ENCODE measurements at regions not wholly inside any gene's neighbourhood (a gene's known extent, or its start where the extent isn't known, plus 50 kb on each side); places are given as distances from the start of the nearest gene placed in this dataset.

DNA sequence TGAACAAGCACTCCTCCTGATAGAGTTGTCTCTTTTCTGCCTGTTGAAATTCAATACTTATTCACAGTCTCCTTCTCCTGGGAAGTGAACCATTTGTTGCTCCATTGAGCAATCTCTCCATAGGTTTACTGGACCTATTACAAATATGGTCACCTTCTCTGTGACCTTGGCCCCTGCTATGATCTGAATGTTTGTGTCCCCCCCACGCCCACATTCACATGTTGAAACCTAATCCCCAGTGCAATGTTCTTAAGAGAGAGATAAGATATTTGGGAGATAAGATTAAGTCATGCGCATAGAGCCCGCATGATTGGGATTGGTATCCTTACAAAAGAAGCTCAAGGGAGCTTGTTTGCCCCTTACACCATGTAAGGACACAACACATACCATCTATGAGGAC lies 54.1 kb upstream of the GABRE start:
- ATAC-seq (no peak), DNase-seq (no peak), FAIRE-seq (no peak)
- Histone ChIP-seq H3K9me3 (no peaks in the 10 kb centered on the region), H3K4me1 (no peaks in the 10 kb centered on the region), H3K27me3 (no peaks in the 10 kb centered on the region), H3K36me3 (no peaks in the 10 kb centered on the region), H3K27ac (no peak overlapping the region), H3K4me3 (no peak overlapping the region)
- WGBS, 2 donors = 72 to 76% methylated on average over 3 of the region's 3 CpGs
- intact Hi-C loops (cut with DNase I) = no loop called here
- TF ChIP-seq, protein P1, sequence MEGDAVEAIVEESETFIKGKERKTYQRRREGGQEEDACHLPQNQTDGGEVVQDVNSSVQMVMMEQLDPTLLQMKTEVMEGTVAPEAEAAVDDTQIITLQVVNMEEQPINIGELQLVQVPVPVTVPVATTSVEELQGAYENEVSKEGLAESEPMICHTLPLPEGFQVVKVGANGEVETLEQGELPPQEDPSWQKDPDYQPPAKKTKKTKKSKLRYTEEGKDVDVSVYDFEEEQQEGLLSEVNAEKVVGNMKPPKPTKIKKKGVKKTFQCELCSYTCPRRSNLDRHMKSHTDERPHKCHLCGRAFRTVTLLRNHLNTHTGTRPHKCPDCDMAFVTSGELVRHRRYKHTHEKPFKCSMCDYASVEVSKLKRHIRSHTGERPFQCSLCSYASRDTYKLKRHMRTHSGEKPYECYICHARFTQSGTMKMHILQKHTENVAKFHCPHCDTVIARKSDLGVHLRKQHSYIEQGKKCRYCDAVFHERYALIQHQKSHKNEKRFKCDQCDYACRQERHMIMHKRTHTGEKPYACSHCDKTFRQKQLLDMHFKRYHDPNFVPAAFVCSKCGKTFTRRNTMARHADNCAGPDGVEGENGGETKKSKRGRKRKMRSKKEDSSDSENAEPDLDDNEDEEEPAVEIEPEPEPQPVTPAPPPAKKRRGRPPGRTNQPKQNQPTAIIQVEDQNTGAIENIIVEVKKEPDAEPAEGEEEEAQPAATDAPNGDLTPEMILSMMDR (IDR thresholded peaks at IDR 0.05) = no peak

DNA sequence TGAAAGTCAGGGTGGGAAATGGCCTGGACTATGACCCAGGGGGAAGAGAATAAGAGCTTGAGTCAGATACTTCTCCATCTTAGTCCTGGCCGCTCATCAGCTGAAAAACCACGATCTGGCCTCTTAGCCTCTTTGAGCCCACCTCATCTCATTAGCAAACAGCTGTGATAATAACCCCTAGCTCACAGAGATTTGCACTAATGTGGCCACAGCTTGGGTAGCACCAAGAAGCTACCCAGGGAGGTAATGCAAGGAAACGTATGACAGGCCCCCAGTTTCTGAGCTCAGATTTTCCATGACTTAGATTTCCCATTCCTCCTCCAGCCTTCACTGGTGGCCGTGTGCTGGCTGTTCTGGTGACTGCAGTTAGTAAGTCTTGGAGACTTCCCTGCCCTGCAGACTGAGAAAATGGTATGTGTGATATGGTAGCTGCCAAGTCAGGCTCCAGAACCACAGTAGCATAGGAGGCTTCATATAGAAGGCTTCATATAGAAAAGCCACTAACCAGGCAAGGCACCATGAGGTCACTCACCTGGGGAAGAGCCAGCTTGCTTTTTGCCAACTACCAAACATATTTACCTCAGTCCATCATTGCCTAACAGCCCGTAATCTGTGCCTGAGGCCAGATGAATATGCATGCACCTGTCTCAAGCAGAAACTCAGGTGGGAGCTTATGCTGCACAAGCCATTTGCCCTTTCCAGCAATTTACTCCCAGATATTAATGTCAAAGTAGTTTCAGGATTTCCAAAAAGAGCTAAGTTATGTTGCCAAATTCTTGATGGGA lies 51.4 kb upstream of the GABRE start:
- Histone ChIP-seq H3K4me1 (no peaks in the 10 kb centered on the region), H3K27me3 (no peaks in the 10 kb centered on the region), H3K4me3 (no peak overlapping the region), H3K36me3 (no peaks in the 10 kb centered on the region), H3K9me3 (no peaks in the 10 kb centered on the region), H3K27ac (no peak overlapping the region)
- FAIRE-seq (no peak), ATAC-seq (no peak), DNase-seq (peak in 1 of 6 donors; percentile 13)
- TF ChIP-seq, protein P1 (IDR thresholded peaks at IDR 0.05) = no peak
- WGBS, 2 donors = 60 to 63% methylated on average over 5 of the region's 5 CpGs
- intact Hi-C loops (cut with DNase I) = no loop called here

DNA sequence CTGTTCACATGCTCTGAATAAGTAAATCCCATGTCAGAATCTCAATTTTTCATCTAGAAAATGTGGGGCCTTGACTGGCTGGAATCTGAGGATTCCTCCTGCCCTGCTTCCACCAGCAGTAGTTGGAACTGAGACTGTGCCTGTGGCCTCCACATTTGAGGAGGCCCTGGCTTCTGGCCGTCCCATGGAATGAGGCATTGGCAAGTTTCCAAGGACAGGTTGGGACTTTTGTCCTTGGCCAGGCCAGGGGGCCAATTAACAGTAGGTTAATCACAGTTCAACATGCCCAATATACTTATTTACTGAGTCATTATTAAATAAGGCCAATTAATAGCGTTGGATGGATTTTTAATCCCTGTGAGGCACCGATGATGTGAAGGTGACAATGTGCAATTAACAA lies 50.2 kb upstream of the GABRE start:
- Histone ChIP-seq H3K4me1 (no peaks in the 10 kb centered on the region), H3K27me3 (no peaks in the 10 kb centered on the region), H3K9me3 (no peaks in the 10 kb centered on the region), H3K27ac (no peak overlapping the region), H3K36me3 (no peaks in the 10 kb centered on the region), H3K4me3 (no peak overlapping the region)
- no peak for FAIRE-seq
- peak in 3 of 4 donors; percentile 28 to 31 (median 30) for ATAC-seq
- peak in 2 of 6 donors; percentile 7 to 12 for DNase-seq
- intact Hi-C loops (cut with DNase I) = no loop called here
- TF ChIP-seq, protein P1 (IDR thresholded peaks at IDR 0.05) = no peak
- 39 to 47% methylated on average over 3 of the region's 3 CpGs for WGBS, 2 donors
